ENCODE measurements at regions not wholly inside any gene's neighbourhood (a gene's known extent, or its start where the extent isn't known, plus 50 kb on each side); places are given as distances from the start of the nearest gene placed in this dataset.

DNA sequence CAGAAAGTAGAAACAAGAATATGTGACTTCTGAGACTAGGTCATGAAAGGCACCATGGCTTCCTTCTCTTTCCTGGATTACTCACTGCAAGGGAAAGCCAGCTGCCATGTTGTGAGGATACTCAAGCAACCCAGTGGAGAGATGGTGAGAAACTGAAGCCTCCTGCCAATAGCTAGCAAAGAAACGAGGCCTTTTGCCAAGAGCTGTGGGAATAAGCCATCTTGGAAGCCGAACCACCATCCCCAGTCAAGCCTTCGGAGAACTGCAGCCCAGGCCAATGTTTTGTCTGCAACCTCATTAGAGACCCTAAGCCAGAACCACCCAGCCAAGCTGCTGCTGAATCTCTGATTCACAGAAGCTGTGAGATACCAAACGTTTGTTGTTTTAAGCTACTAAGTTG lies 104.7 kb upstream of the CRHR1 start:
- no peak overlapping the region for H3K27ac Mint-ChIP-seq
- H3K27me3 Mint-ChIP-seq, result peaks cover 33% of the 10 kb centered on the region
- no peaks in the 10 kb centered on the region for H3K4me1 Mint-ChIP-seq (ENCODE audit: unreplicated experiment)
- no peak overlapping the region for H3K4me3 Mint-ChIP-seq
- no peaks in the 10 kb centered on the region for H3K9me3 Mint-ChIP-seq
- TF ChIP-seq, protein P1, sequence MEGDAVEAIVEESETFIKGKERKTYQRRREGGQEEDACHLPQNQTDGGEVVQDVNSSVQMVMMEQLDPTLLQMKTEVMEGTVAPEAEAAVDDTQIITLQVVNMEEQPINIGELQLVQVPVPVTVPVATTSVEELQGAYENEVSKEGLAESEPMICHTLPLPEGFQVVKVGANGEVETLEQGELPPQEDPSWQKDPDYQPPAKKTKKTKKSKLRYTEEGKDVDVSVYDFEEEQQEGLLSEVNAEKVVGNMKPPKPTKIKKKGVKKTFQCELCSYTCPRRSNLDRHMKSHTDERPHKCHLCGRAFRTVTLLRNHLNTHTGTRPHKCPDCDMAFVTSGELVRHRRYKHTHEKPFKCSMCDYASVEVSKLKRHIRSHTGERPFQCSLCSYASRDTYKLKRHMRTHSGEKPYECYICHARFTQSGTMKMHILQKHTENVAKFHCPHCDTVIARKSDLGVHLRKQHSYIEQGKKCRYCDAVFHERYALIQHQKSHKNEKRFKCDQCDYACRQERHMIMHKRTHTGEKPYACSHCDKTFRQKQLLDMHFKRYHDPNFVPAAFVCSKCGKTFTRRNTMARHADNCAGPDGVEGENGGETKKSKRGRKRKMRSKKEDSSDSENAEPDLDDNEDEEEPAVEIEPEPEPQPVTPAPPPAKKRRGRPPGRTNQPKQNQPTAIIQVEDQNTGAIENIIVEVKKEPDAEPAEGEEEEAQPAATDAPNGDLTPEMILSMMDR (conservative IDR thresholded peaks at IDR 0.05), result no peak
- H3K36me3 Mint-ChIP-seq, result no peaks in the 10 kb centered on the region
- DNase-seq (ENCODE audit: extremely low spot score, unreplicated experiment), result no peak

DNA sequence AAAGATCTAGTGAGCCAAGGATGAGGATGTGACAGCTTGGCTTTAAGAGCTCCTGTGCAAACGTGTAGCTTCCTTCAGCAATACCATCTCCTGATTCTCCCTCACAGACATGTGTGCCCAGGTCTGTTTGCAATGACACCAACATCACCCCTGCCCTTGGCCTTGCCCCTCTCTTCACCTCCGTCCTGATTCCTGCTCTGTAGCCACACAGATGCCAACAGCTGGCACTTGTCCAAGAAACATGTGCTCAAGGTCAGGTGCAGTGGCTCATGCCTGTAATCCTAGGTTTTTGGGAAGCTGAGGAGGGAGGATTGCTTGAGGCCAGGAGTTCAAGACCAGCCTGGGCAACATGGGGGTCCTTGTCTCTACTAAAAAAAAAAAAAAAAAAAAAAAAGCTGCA lies 103.8 kb upstream of the CRHR1 start:
- no peaks in the 10 kb centered on the region for H3K4me1 Mint-ChIP-seq (ENCODE audit: unreplicated experiment)
- H3K36me3 Mint-ChIP-seq, result no peaks in the 10 kb centered on the region
- H3K9me3 Mint-ChIP-seq, result no peaks in the 10 kb centered on the region
- TF ChIP-seq, protein P1 (conservative IDR thresholded peaks at IDR 0.05), result no peak
- H3K27ac Mint-ChIP-seq, result no peak overlapping the region
- no peak overlapping the region for H3K4me3 Mint-ChIP-seq
- DNase-seq (ENCODE audit: extremely low spot score, unreplicated experiment), result no peak
- H3K27me3 Mint-ChIP-seq, result peaks cover 33% of the 10 kb centered on the region

DNA sequence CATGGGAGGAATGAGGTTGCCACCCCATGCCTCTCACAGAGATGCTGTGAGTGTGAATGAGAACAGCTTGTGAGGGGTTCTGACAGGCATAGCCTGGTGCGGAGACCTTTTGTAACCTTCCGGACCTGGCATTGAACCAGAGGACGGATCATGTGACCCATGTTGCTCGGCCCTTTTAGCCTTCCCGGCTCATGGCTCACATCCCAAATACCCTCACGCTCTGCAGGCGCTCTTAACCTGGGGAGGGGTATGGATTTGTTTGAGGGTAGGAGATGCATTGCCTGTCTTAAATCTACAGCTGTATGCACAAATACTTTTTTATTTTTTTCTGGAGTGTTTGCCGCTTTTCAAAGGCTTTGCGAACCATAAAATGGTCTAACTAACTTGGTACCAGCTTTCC lies 102.4 kb upstream of the CRHR1 start:
- no peak overlapping the region for H3K4me3 Mint-ChIP-seq
- TF ChIP-seq, protein P1 (conservative IDR thresholded peaks at IDR 0.05), result no peak
- H3K27me3 Mint-ChIP-seq, result peaks cover 25% of the 10 kb centered on the region
- no peaks in the 10 kb centered on the region for H3K36me3 Mint-ChIP-seq
- no peak for DNase-seq (ENCODE audit: extremely low spot score, unreplicated experiment)
- no peaks in the 10 kb centered on the region for H3K9me3 Mint-ChIP-seq
- H3K27ac Mint-ChIP-seq, result no peak overlapping the region
- H3K4me1 Mint-ChIP-seq (ENCODE audit: unreplicated experiment), result no peaks in the 10 kb centered on the region

DNA sequence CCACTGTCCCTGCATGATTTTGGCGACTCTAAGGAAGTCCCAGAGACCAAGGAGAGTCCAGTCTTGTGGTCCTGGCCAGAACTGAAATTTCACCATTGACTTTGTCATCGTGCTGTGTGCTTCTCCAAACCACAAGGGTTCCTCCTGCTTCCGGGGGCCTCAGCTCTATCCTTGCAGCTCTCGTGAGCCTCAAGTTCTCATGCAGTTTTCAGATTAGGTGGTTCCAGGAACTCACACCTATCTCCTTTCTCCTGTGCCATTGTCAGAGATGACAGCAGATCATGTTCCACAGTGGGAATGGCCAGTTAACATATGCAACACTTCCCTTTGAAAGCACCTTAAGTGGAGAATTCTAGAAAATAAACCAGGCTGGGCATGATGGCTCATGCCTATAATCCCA lies 97.9 kb upstream of the CRHR1 start:
- H3K27ac Mint-ChIP-seq, result no peak overlapping the region
- TF ChIP-seq, protein P1 (conservative IDR thresholded peaks at IDR 0.05), result no peak
- DNase-seq (ENCODE audit: extremely low spot score, unreplicated experiment), result no peak
- H3K4me3 Mint-ChIP-seq, result no peak overlapping the region
- H3K36me3 Mint-ChIP-seq, result no peaks in the 10 kb centered on the region
- H3K9me3 Mint-ChIP-seq, result no peaks in the 10 kb centered on the region
- peaks cover 46% of the 10 kb centered on the region for H3K27me3 Mint-ChIP-seq
- H3K4me1 Mint-ChIP-seq (ENCODE audit: unreplicated experiment), result no peaks in the 10 kb centered on the region

DNA sequence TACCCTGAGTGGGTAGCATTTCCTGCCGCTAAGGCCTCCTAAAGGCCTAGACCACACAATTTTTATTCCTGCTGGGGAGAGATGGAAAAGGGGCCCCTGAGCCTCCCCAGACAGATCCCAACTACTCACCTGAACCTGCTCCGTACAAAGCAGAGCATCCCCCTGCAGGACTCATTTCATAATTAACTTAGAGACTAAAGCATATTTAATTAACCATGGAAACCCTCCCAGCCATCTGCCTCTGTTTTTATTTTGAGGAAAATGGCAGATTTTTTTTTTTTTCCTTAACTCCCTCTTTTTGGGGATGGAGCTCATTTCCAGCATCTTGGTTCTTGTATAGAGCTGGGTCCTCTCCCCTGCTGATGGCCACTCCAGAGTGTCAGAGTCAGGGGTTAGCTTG lies 96.5 kb upstream of the CRHR1 start:
- Mint-ChIP-seq H3K27ac (no peak overlapping the region), H3K27me3 (peaks cover 48% of the 10 kb centered on the region), H3K9me3 (no peaks in the 10 kb centered on the region), H3K4me3 (no peak overlapping the region), H3K4me1 (ENCODE audit: unreplicated experiment) (no peaks in the 10 kb centered on the region), H3K36me3 (no peaks in the 10 kb centered on the region)
- no peak for DNase-seq (ENCODE audit: extremely low spot score, unreplicated experiment)
- TF ChIP-seq, protein P1 (conservative IDR thresholded peaks at IDR 0.05), result no peak

DNA sequence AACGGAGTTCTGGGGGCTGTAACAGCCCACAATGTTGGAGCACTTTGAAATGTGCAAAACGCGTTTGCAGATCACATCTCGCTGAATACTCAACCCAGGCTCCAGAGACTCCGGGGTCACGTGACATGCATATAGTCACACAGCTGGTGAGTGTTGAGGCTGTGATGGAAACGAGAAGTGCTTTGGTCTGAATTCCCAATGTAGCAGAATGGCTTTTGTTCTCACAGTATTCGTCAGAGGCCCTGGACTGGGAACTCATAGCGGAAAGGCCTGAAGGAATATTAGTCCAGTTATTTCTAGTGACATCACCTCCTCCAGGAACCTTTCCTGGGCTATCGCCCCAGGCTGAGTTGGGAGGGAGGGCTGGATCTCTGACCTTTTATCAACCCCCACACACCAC lies 95.8 kb upstream of the CRHR1 start:
- TF ChIP-seq, protein P1 (conservative IDR thresholded peaks at IDR 0.05), result no peak
- no peak overlapping the region for H3K4me3 Mint-ChIP-seq
- no peaks in the 10 kb centered on the region for H3K9me3 Mint-ChIP-seq
- no peaks in the 10 kb centered on the region for H3K4me1 Mint-ChIP-seq (ENCODE audit: unreplicated experiment)
- no peaks in the 10 kb centered on the region for H3K36me3 Mint-ChIP-seq
- no peak for DNase-seq (ENCODE audit: extremely low spot score, unreplicated experiment)
- peaks cover 49% of the 10 kb centered on the region for H3K27me3 Mint-ChIP-seq
- H3K27ac Mint-ChIP-seq, result no peak overlapping the region
